GM21529 (cell line): ENCODE measurements at regions not wholly inside any gene's neighbourhood (a gene's known extent, or its start where the extent isn't known, plus 50 kb on each side); places are given as distances from the start of the nearest gene placed in this dataset.
"Not testable (repeated sequence)": the region's sequence is repeated elsewhere in the genome, so short reads cannot be mapped to it uniquely, and the experiment has no call there.

ENCODE experiments used
- ATAC-seq: cut with Tn5 transposase; IDR thresholded peaks from one replicate; pipeline ENCODE4 v1.9.1; 2021; ENCODE audit not compliant: unreplicated experiment

GRCh38 chr4:126396703-126397102, 1081.9 kb downstream of the FAT4 start:
- no peak for ATAC-seq

DNA sequence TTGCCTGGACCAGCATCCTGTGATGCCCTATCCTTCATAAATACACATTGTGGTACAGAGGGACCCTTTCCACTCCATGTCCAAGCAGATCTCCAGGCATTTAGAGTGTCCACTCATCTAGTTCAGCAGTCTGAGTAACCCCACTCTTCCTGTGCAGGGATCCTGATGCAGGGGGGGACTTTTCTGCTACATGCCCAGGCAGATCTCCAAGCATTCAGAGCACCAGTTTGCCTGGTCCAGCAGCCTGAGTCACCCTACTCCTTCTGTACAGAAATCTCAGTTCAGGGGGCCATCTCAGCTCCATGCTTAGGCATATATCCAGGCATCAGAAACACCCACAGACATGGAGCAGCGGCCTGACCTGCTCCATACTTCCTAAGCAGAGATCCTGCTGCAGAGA, 1089.8 kb downstream of the FAT4 start:
- no peak for ATAC-seq

- no peak for ATAC-seq
Observed at GRCh38 chr4:126405369-126405982, 1090.7 kb downstream of the FAT4 start.

DNA sequence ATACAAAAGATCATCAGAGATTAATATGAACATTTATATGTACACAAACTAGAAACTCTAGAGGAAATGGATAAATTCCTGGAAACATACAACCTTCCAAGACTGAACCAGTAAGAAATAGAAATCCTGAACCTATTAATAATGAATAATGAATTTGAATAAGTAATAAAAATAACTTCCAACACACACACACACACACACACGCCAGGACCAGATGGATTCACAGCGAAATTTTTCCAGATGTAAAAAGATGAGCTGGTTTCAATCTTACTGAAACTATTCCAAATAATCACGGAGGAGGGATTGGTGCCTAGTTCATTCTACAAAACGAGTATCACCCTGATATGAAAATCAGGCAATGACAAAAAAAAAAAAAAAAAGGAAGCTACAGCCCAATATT, 1095.0 kb downstream of the FAT4 start:
- ATAC-seq, result no peak

DNA sequence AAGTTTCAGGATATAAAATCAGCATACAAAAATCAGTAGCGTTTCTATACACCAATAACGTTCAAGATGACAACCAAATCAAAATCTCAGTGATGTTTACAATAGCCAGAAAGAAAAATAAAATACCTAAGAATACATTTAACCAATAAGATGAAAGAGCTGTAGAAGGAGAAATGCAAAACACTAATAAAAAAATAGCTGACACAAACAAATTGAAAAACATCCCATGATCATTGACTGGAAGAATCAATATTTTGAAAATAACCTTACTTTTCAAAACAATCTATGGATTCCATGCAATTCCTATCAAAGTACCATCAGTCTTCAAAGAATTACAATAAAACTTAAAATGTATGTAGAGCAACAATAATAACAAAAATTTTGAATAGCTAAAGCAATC, 1096.3 kb downstream of the FAT4 start:
- no peak for ATAC-seq

- not testable (repeated sequence) for ATAC-seq
Observed at GRCh38 chr4:126412310-126412709, 1097.6 kb downstream of the FAT4 start.

- ATAC-seq, result no peak
Observed at GRCh38 chr4:126414741-126415140, 1100.0 kb downstream of the FAT4 start.

- ATAC-seq, result no peak
Observed at GRCh38 chr4:126419266-126419665, 1104.5 kb downstream of the FAT4 start.

GRCh38 chr4:126427853-126428252, 1113.1 kb downstream of the FAT4 start:
- ATAC-seq, result no peak

DNA sequence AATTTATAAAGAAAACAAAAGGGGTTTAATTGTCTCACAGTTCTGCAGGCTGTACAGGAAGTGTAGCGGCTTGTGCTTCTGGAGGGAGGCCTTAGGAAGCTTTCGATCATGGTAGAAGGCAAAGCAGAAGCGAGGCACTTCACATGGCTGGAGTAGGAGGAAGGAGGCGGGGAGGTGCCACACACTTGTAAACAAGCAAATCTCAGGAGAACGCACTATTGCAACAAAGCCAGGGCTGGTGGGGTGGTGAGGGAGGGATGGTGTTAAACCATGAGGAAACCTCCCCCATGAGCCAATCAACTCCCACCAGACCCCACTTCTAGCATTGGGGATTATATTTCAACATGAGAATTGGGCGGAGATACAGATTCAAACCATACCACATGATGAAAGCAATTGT, 1116.3 kb downstream of the FAT4 start:
- no peak for ATAC-seq

- no peak for ATAC-seq
Observed at GRCh38 chr4:126435491-126435890, 1120.7 kb downstream of the FAT4 start.

GRCh38 chr4:126440297-126440696, 1125.5 kb downstream of the FAT4 start:
- no peak for ATAC-seq

DNA sequence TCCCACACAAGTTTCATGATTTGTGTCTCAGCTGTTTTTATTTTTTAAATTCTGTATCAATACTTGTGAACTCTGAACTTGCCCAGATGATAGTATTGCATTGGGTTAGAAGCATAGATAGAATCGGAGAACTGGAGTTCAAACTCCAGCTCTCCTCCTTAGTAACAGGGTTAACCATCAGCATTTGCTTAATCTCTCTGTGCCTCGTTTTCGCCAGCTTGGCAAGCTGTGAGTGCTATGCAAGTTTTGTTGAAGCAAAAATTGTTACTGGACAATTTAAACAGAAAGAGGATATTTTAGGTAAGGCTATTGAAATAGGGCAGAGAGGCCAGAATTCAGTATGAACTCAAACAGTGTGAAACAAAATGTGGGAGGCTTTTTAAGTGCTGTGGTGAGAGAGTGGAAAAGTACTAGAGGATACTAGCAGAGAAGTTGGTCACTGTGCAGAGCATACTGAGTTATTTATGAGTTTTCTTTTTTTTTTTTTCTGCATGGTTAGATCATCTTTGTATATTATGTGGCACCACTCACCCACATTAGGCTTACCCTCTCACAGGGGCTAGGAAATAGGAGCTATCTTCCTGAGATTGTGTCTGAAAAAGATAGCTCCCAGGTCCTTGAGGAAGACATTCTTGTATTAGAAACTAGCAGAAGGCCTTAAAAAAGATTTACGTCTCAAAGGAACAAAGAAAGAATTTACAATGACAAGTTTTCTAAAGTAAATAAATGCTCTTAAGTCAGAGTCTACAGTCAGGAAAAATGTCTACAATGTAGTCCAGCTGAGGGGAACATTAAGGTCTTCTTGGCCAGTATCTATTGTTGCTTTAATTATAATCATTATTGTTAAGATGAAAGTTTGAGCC, 1126.6 kb downstream of the FAT4 start:
- ATAC-seq, result no peak

- no peak for ATAC-seq
Observed at GRCh38 chr4:126445596-126445995, 1130.8 kb downstream of the FAT4 start.

- no peak for ATAC-seq
Observed at GRCh38 chr4:126446917-126447316, 1132.2 kb downstream of the FAT4 start.

- no peak for ATAC-seq
Observed at GRCh38 chr4:126448086-126448845, 1133.5 kb downstream of the FAT4 start.

- no peak for ATAC-seq
Observed at GRCh38 chr4:126451237-126451873, 1136.6 kb downstream of the FAT4 start.

- no peak for ATAC-seq
Observed at GRCh38 chr4:126455865-126456264, 1141.1 kb downstream of the FAT4 start.

DNA sequence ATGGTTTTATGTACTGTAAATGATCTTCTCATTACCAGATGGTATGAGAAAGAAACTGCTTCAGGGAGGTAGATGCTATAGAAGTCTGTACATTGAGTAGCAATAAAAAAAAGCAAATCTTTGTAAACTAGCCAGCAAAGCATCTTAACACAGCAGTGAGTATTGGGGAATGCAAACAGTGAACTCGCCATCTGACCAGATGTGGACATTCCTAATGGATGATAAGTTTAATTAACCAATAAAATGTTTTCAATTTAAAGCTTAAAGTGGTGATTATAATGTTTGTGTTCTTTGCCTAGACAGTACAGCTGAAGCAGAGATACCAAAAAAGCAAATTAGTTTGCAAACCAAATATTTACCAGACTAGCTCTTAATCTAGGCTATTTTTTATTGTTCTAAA, 1144.2 kb downstream of the FAT4 start:
- no peak for ATAC-seq

GRCh38 chr4:126465341-126465740, 1150.6 kb downstream of the FAT4 start:
- no peak for ATAC-seq

DNA sequence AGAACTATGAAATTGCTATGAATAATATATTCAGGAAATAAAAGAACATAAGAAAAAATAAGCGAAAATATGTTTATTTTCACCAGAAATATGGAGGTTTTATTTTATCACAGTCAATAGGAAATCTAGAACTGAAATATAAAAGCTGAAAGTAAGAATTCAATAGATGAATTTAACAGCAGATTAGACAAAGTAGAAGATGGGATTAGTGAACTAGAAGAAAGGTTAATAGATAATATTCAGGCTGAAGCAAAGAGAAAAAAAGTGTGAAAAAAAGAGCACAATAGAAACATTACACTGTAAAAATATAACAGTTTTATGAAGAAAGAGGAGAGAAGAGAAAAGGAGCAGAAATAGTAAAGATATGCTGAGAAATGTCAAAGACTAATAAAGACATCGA, 1152.1 kb downstream of the FAT4 start:
- ATAC-seq, result no peak
